Prostate gland (tissue), 2 donors: ENCODE measurements at regions not wholly inside any gene's neighbourhood (a gene's known extent, or its start where the extent isn't known, plus 50 kb on each side); places are given as distances from the start of the nearest gene placed in this dataset.

ENCODE experiments used
- POLR2A ChIP-seq: fragments of 450-650 bp; IDR thresholded peaks from one replicate; pipeline ENCODE4 v1.6.1; 2016; ENCODE audit warnings: antibody characterized with exemption, mild to moderate bottlenecking
- TF ChIP-seq, protein P1 (sequence below), 4 experiments: fragments of 200-600 bp in 2 of 4; fragments of 450-650 bp in 2 of 4; sonication (generic) in 2 of 4; IDR thresholded peaks; 1 replicate in 3 of 4; 2 replicates in 1 of 4; pipeline ENCODE4 v1.5.1; 2016 to 2019; ENCODE audit warnings: antibody characterized with exemption in 4 of 4, mild to moderate bottlenecking in 2 of 4, moderate library complexity in 2 of 4

- TF ChIP-seq, protein P1, sequence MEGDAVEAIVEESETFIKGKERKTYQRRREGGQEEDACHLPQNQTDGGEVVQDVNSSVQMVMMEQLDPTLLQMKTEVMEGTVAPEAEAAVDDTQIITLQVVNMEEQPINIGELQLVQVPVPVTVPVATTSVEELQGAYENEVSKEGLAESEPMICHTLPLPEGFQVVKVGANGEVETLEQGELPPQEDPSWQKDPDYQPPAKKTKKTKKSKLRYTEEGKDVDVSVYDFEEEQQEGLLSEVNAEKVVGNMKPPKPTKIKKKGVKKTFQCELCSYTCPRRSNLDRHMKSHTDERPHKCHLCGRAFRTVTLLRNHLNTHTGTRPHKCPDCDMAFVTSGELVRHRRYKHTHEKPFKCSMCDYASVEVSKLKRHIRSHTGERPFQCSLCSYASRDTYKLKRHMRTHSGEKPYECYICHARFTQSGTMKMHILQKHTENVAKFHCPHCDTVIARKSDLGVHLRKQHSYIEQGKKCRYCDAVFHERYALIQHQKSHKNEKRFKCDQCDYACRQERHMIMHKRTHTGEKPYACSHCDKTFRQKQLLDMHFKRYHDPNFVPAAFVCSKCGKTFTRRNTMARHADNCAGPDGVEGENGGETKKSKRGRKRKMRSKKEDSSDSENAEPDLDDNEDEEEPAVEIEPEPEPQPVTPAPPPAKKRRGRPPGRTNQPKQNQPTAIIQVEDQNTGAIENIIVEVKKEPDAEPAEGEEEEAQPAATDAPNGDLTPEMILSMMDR (IDR thresholded peaks at IDR 0.05): no peak
- TF ChIP-seq POLR2A: no peak
Observed at GRCh38 chr6:170063431-170063830, 227.4 kb downstream of the DLL1 start.
